ENCODE measurements at regions not wholly inside any gene's neighbourhood (a gene's known extent, or its start where the extent isn't known, plus 50 kb on each side); places are given as distances from the start of the nearest gene placed in this dataset.

GRCh38 chr2:149715894-149716293, 128.3 kb upstream of the MMADHC start:
- Histone ChIP-seq H3K4me1 (no peaks in the 10 kb centered on the region), H3K36me3 (no peaks in the 10 kb centered on the region), H3K4me3 (no peak overlapping the region), H3K27me3 (no peaks in the 10 kb centered on the region), H3K9me3 (peaks cover 0 to 3% of the 10 kb centered on the region in 2 donors), H3K27ac (no peak overlapping the region)
- intact Hi-C loops (cut with DNase I; ENCODE audit: low total_unique reads): no loop called here
- TF ChIP-seq CTCF (IDR thresholded peaks at IDR 0.05) (no peak), POLR2A (IDR thresholded peaks at IDR 0.05) (no peak)
- DNase-seq: no peak

GRCh38 chr2:149715005-149715592, 127.5 kb upstream of the MMADHC start:
- H3K27ac ChIP-seq: no peak overlapping the region
- no peaks in the 10 kb centered on the region for H3K36me3 ChIP-seq
- intact Hi-C loops (cut with DNase I; ENCODE audit: low total_unique reads): no loop called here
- no peak overlapping the region for H3K4me3 ChIP-seq
- H3K4me1 ChIP-seq: no peaks in the 10 kb centered on the region
- peaks cover 0 to 3% of the 10 kb centered on the region in 2 donors for H3K9me3 ChIP-seq
- no peak for DNase-seq
- H3K27me3 ChIP-seq: no peaks in the 10 kb centered on the region
- TF ChIP-seq CTCF (IDR thresholded peaks at IDR 0.05) (peak in 1 of 4 experiments; percentile 5), POLR2A (IDR thresholded peaks at IDR 0.05) (no peak)

GRCh38 chr2:149709496-149710263, 122.1 kb upstream of the MMADHC start:
- peaks cover 0 to 3% of the 10 kb centered on the region in 2 donors for H3K9me3 ChIP-seq
- H3K36me3 ChIP-seq: no peaks in the 10 kb centered on the region
- intact Hi-C loops (cut with DNase I; ENCODE audit: low total_unique reads): no loop called here
- no peak for DNase-seq
- TF ChIP-seq POLR2A (IDR thresholded peaks at IDR 0.05) (no peak), CTCF (IDR thresholded peaks at IDR 0.05) (no peak)
- H3K4me1 ChIP-seq: no peaks in the 10 kb centered on the region
- no peaks in the 10 kb centered on the region for H3K27me3 ChIP-seq
- no peak overlapping the region for H3K27ac ChIP-seq
- H3K4me3 ChIP-seq: no peak overlapping the region

- TF ChIP-seq POLR2A (IDR thresholded peaks at IDR 0.05): no peak
- no peak for TF ChIP-seq CTCF (IDR thresholded peaks at IDR 0.05)
- Histone ChIP-seq H3K4me3 (no peak overlapping the region), H3K36me3 (no peaks in the 10 kb centered on the region), H3K27me3 (no peaks in the 10 kb centered on the region), H3K4me1 (no peaks in the 10 kb centered on the region), H3K27ac (no peak overlapping the region), H3K9me3 (no peaks in the 10 kb centered on the region)
- DNase-seq: no peak
- intact Hi-C loops (cut with DNase I; ENCODE audit: low total_unique reads): no loop called here
These were observed 115.7 kb upstream of the MMADHC start for GRCh38 chr2:149703281-149703680.

- no peak overlapping the region for H3K4me3 ChIP-seq
- no peaks in the 10 kb centered on the region for H3K4me1 ChIP-seq
- no peaks in the 10 kb centered on the region for H3K36me3 ChIP-seq
- TF ChIP-seq CTCF (IDR thresholded peaks at IDR 0.05): no peak
- no peak for TF ChIP-seq POLR2A (IDR thresholded peaks at IDR 0.05)
- no peak for DNase-seq
- intact Hi-C loops (cut with DNase I; ENCODE audit: low total_unique reads): no loop called here
- H3K9me3 ChIP-seq: no peaks in the 10 kb centered on the region
- H3K27me3 ChIP-seq: no peaks in the 10 kb centered on the region
- H3K27ac ChIP-seq: no peak overlapping the region
These were observed 115.0 kb upstream of the MMADHC start for GRCh38 chr2:149702571-149702970.
